ENCODE measurements at regions not wholly inside any gene's neighbourhood (a gene's known extent, or its start where the extent isn't known, plus 50 kb on each side); places are given as distances from the start of the nearest gene placed in this dataset.

DNA sequence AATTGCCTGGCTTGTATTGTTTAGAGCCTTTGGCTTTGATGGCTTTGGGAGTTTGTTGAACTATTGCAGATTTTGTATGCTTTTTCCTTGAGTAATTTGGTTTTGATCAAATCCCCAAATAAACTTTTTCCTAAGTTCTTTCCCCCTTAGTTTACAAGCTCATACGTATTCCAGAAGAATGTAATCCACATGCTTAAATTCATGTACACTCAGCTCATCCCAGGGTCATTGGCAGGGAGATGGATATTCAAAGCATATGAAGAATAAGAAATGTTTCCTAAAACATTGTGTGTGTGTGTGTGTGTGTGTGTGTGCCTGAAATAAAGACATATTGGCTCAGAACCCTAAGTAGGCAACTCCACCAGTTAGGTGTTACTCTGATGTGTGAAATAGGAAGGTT, 89.4 kb downstream of the TMEM30B start:
- no peak overlapping the region for H3K4me3 ChIP-seq (ENCODE audit: low read depth, low read length)
- DNase-seq (ENCODE audit: low read depth), result no peak
- no peak for TF ChIP-seq CTCF (IDR thresholded peaks at IDR 0.05; ENCODE audit: low read depth, low read length)

DNA sequence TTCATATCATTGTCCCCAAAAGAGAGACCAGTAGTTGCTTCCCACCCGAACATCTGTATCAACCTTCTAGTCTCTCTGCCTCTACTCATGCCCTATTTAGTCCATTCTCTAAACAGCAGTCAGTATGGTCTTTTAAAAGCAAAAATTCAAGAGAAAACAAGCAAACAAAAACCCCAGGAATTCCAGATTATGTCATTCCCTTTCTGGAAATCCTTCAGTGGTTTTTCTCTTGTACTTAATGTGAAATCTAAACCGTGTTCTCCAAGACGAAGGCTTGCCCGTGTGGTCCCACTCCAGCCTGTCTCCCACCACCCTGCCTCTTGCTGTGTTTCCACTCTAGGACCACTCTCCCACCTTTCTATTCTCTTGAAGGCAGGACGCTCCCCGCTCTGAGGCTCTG, 90.8 kb downstream of the TMEM30B start:
- no peak overlapping the region for H3K4me3 ChIP-seq (ENCODE audit: low read depth, low read length)
- TF ChIP-seq MAX (IDR thresholded peaks at IDR 0.05; ENCODE audit: low read depth, low read length) (no peak), POLR2A (IDR thresholded peaks at IDR 0.05; ENCODE audit: extremely low read depth, insufficient read length) (no peak), MYC (IDR thresholded peaks at IDR 0.05; ENCODE audit: low read depth, low read length) (no peak), CTCF (IDR thresholded peaks at IDR 0.05; ENCODE audit: low read depth, low read length) (no peak)
- DNase-seq (ENCODE audit: low read depth), result no peak

DNA sequence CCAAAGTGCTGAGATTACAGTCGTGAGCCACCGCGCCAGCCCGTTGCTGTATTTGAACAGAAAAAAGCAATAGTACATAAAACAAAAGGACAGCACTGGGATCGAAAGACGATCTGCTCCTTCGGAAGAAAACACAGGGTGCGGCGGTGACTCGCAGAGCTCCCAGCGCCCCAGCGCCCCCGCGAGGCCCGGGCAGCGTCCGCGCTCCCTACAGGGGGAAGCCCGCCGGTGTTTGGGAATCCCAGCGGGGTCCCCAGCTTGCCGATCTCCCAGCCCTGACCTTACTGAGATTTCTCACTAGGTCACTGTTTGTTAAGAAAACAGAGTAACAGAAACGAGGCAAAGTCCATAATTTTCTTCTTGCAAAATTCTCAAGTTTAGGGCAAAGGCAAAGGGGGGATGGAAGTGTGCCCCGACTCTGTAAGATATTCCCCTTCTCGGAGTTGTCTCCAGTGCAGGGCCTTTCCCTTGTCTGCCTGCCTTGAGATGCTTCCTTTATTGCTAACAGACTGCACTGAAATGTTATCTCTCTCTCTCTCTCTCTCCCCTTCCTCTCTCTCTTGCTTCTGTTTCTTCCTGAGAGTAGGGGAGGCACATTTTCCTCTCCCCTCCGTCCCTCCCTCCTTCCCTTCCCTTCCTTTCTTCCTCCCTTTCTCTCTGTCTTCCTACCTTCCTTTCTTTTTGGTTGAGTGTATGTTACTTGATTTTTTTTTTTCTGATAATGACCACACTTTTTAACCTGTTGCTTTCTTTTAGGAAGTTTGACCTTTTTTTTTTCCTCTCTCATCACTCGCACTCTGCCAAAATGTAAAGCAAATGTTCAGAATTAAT, 91.9 kb downstream of the TMEM30B start:
- DNase-seq (ENCODE audit: low read depth), result peak; percentile 20
- H3K4me3 ChIP-seq (ENCODE audit: low read depth, low read length), result no peak overlapping the region

DNA sequence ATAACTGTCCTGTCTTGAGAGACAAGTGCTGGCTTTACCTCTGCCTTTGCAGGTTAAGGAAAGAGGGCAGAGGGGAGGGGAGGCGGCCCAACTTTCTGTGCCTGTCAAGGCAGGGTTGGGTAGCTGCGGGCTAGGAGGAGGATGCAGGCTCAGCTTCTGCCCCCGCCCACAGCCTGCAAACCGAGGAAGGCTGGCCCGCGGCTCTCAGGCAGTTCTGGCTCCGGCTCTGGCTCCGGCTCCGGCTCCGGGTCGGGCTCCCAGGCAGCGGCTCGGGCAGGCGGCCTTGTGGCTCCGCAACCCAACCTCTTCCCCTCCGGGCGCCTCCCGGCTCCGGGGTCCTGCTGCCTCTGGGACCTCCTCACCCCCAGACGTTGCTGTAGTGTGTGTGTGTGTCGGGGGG, 92.9 kb downstream of the TMEM30B start:
- no peak for DNase-seq (ENCODE audit: low read depth)
- TF ChIP-seq CTCF (IDR thresholded peaks at IDR 0.05; ENCODE audit: low read depth, low read length) (no peak), MAX (IDR thresholded peaks at IDR 0.05; ENCODE audit: low read depth, low read length) (no peak), POLR2A (IDR thresholded peaks at IDR 0.05; ENCODE audit: extremely low read depth, insufficient read length) (no peak), MYC (IDR thresholded peaks at IDR 0.05; ENCODE audit: low read depth, low read length) (no peak)
- no peak overlapping the region for H3K4me3 ChIP-seq (ENCODE audit: low read depth, low read length)

More for the DNA sequence above, 91.9 kb downstream of the TMEM30B start:
- no peak for TF ChIP-seq MAX (IDR thresholded peaks at IDR 0.05; ENCODE audit: low read depth, low read length)
- TF ChIP-seq CTCF (IDR thresholded peaks at IDR 0.05; ENCODE audit: low read depth, low read length), result peak; percentile 3

- DNase-seq (ENCODE audit: low read depth), result no peak
- no peak for TF ChIP-seq CTCF (IDR thresholded peaks at IDR 0.05; ENCODE audit: low read depth, low read length)
- no peak overlapping the region for H3K4me3 ChIP-seq (ENCODE audit: low read depth, low read length)
These were observed 93.8 kb downstream of the TMEM30B start for GRCh38 chr14:61187196-61187905.
